ENCODE measurements at regions not wholly inside any gene's neighbourhood (a gene's known extent, or its start where the extent isn't known, plus 50 kb on each side); places are given as distances from the start of the nearest gene placed in this dataset.
A peak's percentile ranks its signal among the peaks of the same experiment; 100 is the strongest.

DNA sequence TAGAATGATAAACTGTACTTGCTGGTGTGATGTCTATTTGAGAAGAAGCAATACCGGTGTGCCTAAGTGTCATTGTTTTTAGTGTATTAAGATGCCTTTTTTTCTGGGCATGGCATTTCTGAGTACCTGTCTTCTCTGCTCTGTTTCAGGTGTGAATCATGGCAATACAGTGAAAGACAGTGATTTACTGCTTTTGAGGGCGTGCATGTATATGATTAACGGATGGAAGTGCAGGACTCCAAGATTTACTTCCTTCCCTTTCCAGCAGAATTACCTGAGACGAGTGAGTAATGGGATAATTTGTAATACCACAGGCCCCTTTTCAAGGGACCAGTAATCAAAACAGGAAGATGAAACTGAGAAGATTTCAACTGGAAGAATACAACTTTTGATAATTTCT, 315.8 kb downstream of the SOX4 start:
- TF ChIP-seq, protein P1, sequence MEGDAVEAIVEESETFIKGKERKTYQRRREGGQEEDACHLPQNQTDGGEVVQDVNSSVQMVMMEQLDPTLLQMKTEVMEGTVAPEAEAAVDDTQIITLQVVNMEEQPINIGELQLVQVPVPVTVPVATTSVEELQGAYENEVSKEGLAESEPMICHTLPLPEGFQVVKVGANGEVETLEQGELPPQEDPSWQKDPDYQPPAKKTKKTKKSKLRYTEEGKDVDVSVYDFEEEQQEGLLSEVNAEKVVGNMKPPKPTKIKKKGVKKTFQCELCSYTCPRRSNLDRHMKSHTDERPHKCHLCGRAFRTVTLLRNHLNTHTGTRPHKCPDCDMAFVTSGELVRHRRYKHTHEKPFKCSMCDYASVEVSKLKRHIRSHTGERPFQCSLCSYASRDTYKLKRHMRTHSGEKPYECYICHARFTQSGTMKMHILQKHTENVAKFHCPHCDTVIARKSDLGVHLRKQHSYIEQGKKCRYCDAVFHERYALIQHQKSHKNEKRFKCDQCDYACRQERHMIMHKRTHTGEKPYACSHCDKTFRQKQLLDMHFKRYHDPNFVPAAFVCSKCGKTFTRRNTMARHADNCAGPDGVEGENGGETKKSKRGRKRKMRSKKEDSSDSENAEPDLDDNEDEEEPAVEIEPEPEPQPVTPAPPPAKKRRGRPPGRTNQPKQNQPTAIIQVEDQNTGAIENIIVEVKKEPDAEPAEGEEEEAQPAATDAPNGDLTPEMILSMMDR (IDR thresholded peaks at IDR 0.05; ENCODE audit: insufficient read depth, low read length, poor library complexity, severe bottlenecking): no peak
- no peaks in the 10 kb centered on the region; the same call in 1 of the 2 replicates for H3K27me3 ChIP-seq (replicated peaks; ENCODE audit: control insufficient read depth, insufficient read depth, low read length)
- H3K36me3 ChIP-seq (ENCODE audit: control insufficient read depth, insufficient read depth, low read length): no peaks in the 10 kb centered on the region
- DNase-seq (ENCODE audit: extremely low read depth, insufficient read length): no peak
- H3K4me3 ChIP-seq (replicated peaks; ENCODE audit: low read depth, low read length): no peak overlapping the region

DNA sequence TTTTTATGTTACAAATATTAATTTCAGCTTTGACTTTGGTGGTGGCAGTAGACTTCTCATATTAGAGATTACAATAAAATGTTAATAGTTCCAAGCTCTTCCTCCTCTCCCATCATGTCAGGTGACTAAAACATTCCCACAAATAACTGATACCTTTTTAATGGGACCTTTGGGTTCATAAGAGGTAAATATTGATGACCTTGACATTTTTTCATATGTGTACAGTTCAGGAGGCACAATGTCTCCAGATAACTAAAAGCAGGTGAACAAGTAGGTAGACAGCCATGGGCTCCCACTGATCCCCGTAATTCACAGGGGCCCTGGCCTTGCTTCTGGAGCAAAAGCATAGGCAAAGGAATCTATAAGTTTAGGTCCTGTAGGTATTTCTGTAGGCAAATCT, 317.7 kb downstream of the SOX4 start:
- H3K27me3 ChIP-seq (replicated peaks; ENCODE audit: control insufficient read depth, insufficient read depth, low read length): no peaks in the 10 kb centered on the region; the same call in 1 of the 2 replicates
- no peak overlapping the region for H3K4me3 ChIP-seq (replicated peaks; ENCODE audit: low read depth, low read length)
- TF ChIP-seq, protein P1 (IDR thresholded peaks at IDR 0.05; ENCODE audit: insufficient read depth, low read length, poor library complexity, severe bottlenecking): no peak
- DNase-seq (ENCODE audit: extremely low read depth, insufficient read length): no peak
- no peaks in the 10 kb centered on the region for H3K36me3 ChIP-seq (ENCODE audit: control insufficient read depth, insufficient read depth, low read length)

DNA sequence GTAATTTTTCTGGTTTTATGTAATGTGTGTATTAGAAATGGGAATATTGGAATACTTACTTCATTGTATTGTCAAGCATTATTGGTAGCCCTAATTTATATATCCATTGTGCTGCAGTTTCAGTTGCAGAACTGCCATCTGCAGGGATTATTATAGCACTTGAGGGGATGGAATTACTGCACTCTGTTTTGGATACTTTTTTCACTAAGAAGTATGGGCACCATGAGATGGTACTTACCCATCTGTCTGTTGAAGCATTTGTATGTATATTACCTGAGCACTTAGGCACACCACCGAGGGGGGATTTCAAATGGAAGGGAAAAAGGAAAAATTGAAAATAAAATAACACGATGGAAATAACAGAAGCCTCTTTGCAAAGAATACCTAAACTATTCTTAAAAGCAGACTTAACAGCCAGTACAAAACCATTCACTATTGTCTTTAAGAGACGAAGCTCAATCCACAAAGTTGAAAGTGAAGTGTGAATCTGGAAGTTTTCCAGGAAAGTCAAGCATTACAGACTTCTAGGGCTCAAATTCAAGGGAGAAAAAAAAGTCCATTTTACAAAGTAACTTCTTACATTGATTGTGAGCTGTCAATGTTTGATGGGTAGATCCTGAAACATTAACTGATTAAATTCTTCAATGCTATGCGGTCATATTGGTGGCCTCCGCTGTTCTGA, 318.7 kb downstream of the SOX4 start:
- Histone ChIP-seq H3K27me3 (replicated peaks; ENCODE audit: control insufficient read depth, insufficient read depth, low read length) (no peaks in the 10 kb centered on the region; the same call in 1 of the 2 replicates), H3K4me3 (replicated peaks; ENCODE audit: low read depth, low read length) (no peak overlapping the region), H3K36me3 (ENCODE audit: control insufficient read depth, insufficient read depth, low read length) (no peaks in the 10 kb centered on the region)
- TF ChIP-seq, protein P1 (IDR thresholded peaks at IDR 0.05; ENCODE audit: insufficient read depth, low read length, poor library complexity, severe bottlenecking): no peak
- no peak for DNase-seq (ENCODE audit: extremely low read depth, insufficient read length)

DNA sequence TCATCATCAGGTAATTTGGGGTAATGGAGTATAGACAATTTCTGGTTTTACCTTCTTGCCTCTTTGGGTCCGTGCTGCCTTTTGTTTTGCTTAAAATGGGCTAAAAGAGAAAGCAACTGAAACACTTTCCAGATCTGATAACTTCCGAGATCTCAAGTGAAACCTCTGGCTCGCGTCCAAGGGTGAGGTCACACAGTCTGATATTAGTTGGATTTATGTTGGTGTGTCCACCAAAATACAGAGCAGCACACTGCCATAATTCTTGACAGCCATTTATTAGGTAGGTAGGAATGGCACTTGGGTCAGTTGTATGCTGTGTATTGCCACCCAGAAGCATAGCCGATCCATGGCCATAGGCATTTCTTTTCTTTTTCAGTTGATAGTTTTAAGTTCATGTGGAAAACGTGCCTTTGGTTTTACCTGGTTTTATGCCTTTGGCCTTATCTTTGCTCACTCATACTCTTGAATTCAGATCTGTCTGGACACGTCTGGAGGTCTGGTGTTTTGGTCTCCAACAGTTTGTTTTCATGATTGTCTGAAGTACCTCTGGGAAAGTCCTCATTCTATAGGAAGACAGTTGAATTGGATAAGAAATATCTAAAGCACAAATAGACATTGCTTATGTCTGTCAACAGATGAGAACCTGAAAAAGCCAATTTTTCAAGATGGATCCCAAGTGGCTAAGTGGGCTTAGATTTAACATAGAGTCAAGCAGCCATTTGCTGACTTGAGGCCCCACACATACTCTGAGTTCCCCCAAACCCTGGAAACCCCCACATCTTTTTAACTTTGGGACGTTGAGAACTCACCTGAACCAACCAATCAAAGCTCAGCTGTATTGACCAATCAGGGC, 320.8 kb downstream of the SOX4 start:
- DNase-seq (ENCODE audit: extremely low read depth, insufficient read length): peak; percentile 32
- TF ChIP-seq, protein P1 (IDR thresholded peaks at IDR 0.05; ENCODE audit: insufficient read depth, low read length, poor library complexity, severe bottlenecking): no peak
- Histone ChIP-seq H3K4me3 (replicated peaks; ENCODE audit: low read depth, low read length) (no peak overlapping the region), H3K36me3 (ENCODE audit: control insufficient read depth, insufficient read depth, low read length) (no peaks in the 10 kb centered on the region), H3K27me3 (replicated peaks; ENCODE audit: control insufficient read depth, insufficient read depth, low read length) (no peaks in the 10 kb centered on the region; the same call in 1 of the 2 replicates)

DNA sequence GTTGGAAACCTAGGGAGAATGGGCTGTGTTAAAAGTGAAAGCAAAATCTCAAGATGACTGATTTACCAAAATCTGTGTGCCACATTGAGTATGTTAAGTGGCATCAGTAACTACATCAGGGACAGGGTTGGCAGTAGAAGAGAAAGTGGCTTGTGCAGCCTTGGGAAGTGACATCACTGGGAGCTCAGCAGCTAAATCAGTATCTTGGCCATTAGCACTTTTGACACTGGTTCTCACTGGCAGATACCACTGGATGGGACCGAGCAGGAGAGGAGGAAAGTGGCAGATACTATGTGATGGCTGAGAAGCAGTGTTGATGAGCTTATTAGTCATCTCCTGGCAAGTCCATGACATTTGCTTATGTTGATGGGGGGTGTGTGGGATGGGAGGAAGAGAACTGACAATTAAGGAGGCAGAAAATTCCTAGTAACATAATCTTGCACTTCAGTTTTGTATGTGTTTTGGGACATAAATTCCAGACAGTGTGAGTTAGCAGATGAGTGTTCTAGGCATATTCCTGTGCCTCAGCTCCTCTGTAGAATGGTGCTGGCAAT, 322.2 kb downstream of the SOX4 start:
- DNase-seq (ENCODE audit: extremely low read depth, insufficient read length): no peak
- TF ChIP-seq, protein P1 (IDR thresholded peaks at IDR 0.05; ENCODE audit: insufficient read depth, low read length, poor library complexity, severe bottlenecking): no peak
- no peaks in the 10 kb centered on the region for H3K36me3 ChIP-seq (ENCODE audit: control insufficient read depth, insufficient read depth, low read length)
- no peak overlapping the region for H3K4me3 ChIP-seq (replicated peaks; ENCODE audit: low read depth, low read length)
- no peaks in the 10 kb centered on the region; the same call in 1 of the 2 replicates for H3K27me3 ChIP-seq (replicated peaks; ENCODE audit: control insufficient read depth, insufficient read depth, low read length)

Data from GM06990 (cell line).